NCI-H460 (cell line): ENCODE measurements at regions not wholly inside any gene's neighbourhood (a gene's known extent, or its start where the extent isn't known, plus 50 kb on each side); places are given as distances from the start of the nearest gene placed in this dataset.
"Not testable (repeated sequence)": the region's sequence is repeated elsewhere in the genome, so short reads cannot be mapped to it uniquely, and the experiment has no call there.

ENCODE experiments used
- DNase-seq: peaks from one replicate; pipeline ENCODE4 v3.0.0-alpha.2; 2016; ENCODE audit warnings: low read depth; ENCODE audit errors: extremely low read depth

DNA sequence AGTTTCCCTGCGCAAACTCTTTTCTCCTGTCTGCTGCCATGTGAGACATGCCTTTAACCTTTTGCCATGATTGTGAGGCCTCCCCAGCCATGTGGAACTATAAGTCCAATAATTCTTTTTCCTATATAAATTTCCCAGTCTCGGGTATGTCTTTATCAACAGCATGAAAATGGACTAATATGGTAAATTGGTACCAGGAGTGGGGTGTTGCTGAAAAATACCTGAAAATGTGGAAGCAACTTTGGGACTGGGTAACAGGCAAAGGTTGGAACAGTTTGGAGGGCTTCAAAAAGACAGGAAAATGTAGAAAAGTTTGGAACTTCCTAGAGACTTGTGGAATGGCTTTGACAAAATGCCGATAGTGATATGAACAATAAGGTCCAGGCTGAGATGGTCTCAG, 578.9 kb upstream of the CYLC2 start:
- DNase-seq, result not testable (repeated sequence)

- no peak for DNase-seq
Observed at GRCh38 chr9:102405218-102405867, 589.8 kb upstream of the CYLC2 start.

DNA sequence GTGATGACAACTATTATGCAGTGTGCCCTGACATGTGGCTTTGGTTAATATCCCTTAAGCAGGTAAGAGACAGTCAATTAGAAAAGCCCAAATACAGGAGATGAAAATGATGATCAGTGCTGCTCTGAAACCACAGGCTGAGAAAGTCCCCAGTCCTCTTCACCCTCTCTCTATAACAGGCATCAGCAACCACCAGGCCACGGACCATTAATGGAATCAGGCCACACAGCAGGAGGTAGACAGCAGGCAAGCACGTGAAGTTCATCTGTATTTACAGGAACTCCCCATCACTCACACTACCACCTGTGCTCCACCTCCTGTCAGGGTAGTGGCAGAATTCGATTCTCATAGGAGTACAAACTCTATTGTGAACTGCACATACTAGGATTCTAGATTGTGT, 591.6 kb upstream of the CYLC2 start:
- no peak for DNase-seq

DNA sequence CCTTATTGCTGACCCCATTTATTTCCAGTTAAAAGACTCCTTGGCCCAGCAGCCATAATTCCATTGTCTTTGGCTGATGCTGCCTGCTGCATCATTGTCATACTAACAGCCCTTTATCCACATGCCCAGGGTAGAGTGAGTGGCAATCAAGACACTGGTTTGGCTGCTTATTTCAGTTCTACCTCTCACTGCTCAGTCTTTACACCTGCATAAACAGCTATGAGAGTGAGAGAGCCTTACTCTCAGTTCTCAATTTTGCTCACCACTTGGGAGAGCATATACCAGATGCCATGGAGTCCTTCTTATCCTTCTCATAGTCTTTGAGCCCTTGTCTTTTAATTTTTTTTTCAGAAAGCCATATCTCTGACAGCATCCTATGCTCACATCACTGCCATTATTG, 596.9 kb upstream of the CYLC2 start:
- DNase-seq, result no peak

GRCh38 chr9:102385620-102386019, 609.5 kb upstream of the CYLC2 start:
- DNase-seq, result not testable (repeated sequence)

GRCh38 chr9:102362470-102363132, 624.2 kb upstream of the GRIN3A start:
- no peak for DNase-seq

GRCh38 chr9:102360846-102361245, 622.4 kb upstream of the GRIN3A start:
- no peak for DNase-seq

DNA sequence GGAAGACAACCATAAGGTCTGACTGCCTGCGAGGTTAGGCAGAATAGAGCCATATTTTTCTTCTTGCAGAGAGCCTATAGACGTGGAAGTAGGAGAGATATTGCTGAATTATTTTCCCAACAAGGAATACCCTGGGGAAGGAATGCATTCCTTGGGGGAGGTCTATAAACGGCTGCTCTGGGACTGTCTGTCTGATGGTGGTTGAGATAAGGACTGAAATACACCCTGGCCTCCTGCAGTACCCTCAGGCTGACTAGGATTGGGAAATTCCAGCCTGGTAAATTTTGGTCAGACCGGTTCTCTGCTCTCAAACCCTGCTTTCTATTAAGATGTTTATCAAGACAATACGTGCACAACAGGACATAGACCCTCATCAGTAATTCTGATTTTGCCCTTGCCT, 617.5 kb upstream of the GRIN3A start:
- no peak for DNase-seq

GRCh38 chr9:102354041-102354440, 615.6 kb upstream of the GRIN3A start:
- no peak for DNase-seq

DNA sequence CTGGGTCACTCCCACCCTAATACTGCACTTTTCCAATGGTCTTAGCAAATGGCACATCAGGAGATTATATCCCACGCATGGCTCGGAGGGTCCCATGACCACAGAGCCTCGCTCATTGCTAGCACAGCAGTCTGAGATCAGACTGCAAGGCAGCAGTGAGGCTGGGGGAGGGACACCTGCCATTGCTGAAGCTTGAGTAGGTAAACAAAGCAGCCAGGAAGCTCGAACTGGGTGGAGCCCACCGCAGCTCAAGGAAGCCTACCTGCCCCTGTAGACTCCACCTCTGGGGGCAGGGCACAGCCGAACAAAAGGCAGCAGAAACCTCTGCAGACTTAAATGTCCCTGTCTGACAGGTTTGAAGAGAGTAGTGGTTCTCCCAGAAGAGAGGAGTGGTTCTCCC, 599.0 kb upstream of the GRIN3A start:
- DNase-seq, result not testable (repeated sequence)

- no peak for DNase-seq
Observed at GRCh38 chr9:102309379-102309778, 570.9 kb upstream of the GRIN3A start.

GRCh38 chr9:102295188-102295587, 556.7 kb upstream of the GRIN3A start:
- DNase-seq, result no peak

- DNase-seq, result no peak
Observed at GRCh38 chr9:102273952-102274351, 535.5 kb upstream of the GRIN3A start.

DNA sequence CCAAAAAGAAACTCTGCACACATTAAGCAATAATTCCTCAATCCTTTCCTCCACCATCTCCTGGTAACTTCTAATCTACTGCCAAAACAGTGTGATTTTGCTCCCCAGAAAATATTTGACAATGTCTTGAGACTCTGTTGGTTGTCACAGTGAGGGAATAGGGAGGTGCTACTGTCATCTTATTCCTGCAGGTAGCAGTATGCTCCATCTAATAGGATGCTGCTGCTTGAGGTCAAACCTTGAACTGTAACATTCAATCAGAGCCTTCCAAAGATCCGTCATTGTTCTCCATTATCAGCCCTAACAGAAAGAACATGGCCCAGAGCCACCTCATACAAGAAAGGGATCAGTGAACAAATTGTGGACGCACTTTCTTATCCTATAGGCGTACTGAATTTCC, 514.7 kb upstream of the GRIN3A start:
- no peak for DNase-seq

DNA sequence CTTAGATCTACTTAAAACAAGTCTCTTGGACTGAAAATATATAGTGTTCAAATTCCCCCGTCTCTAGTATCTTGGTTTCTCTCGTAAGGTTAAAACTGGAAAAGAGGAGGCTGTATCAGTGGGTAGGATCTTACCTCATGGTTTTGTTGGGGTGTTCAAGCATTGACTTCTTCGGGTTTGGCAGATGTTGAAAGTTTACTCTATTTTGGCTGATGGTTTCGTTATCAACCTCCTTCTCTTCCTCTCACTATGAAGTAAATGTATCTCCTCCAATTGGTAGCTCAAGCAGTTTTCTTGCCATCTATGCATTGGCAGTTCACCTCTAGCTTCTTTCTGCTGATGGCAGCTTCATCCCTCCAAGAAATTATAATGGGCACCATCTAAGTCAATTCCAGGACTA, 506.5 kb upstream of the GRIN3A start:
- DNase-seq, result no peak

DNA sequence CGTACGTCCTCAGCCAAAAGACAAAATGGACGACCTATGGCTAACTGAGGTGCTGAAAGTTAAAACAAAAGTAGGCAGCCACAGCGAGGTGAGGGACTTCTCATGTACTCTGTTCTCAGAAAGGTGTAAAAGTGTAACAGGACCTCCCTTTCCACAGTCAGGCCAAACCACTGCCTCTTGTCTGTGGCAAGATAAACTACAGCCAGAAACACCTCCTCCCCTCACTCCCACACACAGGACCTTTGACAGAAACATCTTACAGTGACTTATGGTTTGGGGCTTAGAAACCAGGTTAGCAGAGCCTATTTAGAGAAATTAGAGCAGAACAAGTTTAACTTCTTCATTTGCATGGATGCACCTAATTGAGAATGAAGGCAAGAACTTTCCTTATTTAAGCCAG, 499.1 kb upstream of the GRIN3A start:
- DNase-seq, result no peak

DNA sequence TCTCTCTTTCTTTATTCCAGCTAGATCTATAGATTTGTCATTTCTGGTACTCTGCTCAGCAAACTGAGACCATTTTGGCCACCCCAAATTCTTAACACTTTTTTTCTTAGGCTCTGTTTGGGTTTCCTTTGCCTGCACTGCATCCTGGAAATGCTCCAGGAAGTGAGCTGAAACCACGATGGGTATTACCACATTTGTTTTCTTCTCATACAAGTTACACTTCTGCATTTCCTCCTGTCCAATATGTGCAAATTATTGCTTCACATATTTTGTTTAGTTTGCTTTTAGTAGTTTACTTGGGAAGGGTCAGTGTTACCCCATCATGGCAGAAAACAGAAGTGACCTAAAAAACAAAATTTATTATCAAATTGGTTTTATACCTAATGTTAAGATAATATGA, 498.6 kb upstream of the GRIN3A start:
- no peak for DNase-seq

DNA sequence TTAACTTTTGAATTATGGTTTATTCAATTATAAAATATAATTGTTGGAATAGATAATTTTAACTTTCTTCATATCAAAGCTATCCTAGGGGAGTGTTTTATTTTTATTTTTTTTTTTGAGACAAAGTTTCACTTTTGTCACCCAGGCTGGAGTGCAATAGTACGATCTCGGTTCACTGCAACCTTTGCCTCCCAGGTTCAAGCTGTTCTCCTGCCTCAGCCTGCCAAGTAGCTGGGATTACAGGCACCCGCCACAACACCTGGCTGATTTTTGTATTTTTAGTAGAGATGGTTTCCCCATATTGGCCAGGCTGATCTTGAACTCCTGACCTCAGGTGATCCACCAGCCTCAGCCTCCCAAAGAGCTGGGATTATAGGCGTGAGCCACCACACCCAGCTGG, 489.0 kb upstream of the GRIN3A start:
- DNase-seq, result not testable (repeated sequence)

- DNase-seq, result no peak
Observed at GRCh38 chr9:102225841-102226441, 487.5 kb upstream of the GRIN3A start.

GRCh38 chr9:102223320-102224136, 485.1 kb upstream of the GRIN3A start:
- DNase-seq, result not testable (repeated sequence)

- no peak for DNase-seq
Observed at GRCh38 chr9:102209176-102209575, 470.7 kb upstream of the GRIN3A start.
